HAP-1 (cell line): ENCODE measurements at regions not wholly inside any gene's neighbourhood (a gene's known extent, or its start where the extent isn't known, plus 50 kb on each side); places are given as distances from the start of the nearest gene placed in this dataset.
A peak's percentile ranks its signal among the peaks of the same experiment; 100 is the strongest.

Experiments used
- DNase-seq, 2 experiments: peaks; one replicate each; pipeline ENCODE4 v3.0.0-alpha.2; 2016 to 2020; ENCODE audit warnings: low spot score in 2 of 2
- H3K27me3 ChIP-seq: fragments of 250-450 bp; sonication (Bioruptor Pico); 2 replicates; pipeline ENCODE4 v1.5.1; 2020; ENCODE audit warnings: low read depth, mild to moderate bottlenecking, moderate library complexity
- H3K36me3 ChIP-seq: fragments of 250-450 bp; sonication (Bioruptor Pico); replicated peaks from 2 replicates; pipeline ENCODE4 v1.5.1; 2020; ENCODE audit warnings: mild to moderate bottlenecking
- H3K4me1 ChIP-seq: fragments of 250-450 bp; sonication (Bioruptor Pico); 2 replicates; pipeline ENCODE4 v1.5.1; 2020; ENCODE audit warnings: mild to moderate bottlenecking
- H3K4me3 ChIP-seq: fragments of 250-450 bp; sonication (Bioruptor Pico); 2 replicates; pipeline ENCODE4 v1.5.1; 2020; ENCODE audit warnings: mild to moderate bottlenecking, moderate library complexity
- H3K9me3 ChIP-seq: fragments of 250-450 bp; sonication (Bioruptor Pico); 2 replicates; pipeline ENCODE4 v1.5.1; 2020; ENCODE audit warnings: mild to moderate bottlenecking, moderate library complexity
- in situ Hi-C: fragments of 300-500 bp; cut with MboI; formaldehyde crosslinking; loops from 3 replicates; pipeline ENCODE4 v1.14.3; 2020; ENCODE audit warnings: low sequenced_read_pairs, inconsistent platforms, mixed read lengths

- in situ Hi-C loops, result loop anchor here (5.0 kb wide), 1 partner anchor 54 kb away; no protein-coding TSS in a partner anchor
These were observed 57.0 kb upstream of the LMX1B start for GRCh38 chr9:126556560-126557250.

GRCh38 chr9:126558051-126558665 lies 55.6 kb upstream of the LMX1B start:
- Histone ChIP-seq H3K4me1 (no peaks in the 10 kb centered on the region), H3K9me3 (no peaks in the 10 kb centered on the region), H3K27me3 (peaks cover 41% of the 10 kb centered on the region), H3K4me3 (no peak overlapping the region), H3K36me3 (no peaks in the 10 kb centered on the region)
- peak; percentile 46 to 77 for DNase-seq
- in situ Hi-C loops, result loop anchor here (5.0 kb wide), 1 partner anchor 56 kb away; no protein-coding TSS in a partner anchor

More at GRCh38 chr9:126556560-126557250, 57.0 kb upstream of the LMX1B start:
- H3K4me1 ChIP-seq, result no peaks in the 10 kb centered on the region
- H3K27me3 ChIP-seq, result peaks cover 27% of the 10 kb centered on the region
- H3K36me3 ChIP-seq, result no peaks in the 10 kb centered on the region
- no peaks in the 10 kb centered on the region for H3K9me3 ChIP-seq
- H3K4me3 ChIP-seq, result no peak overlapping the region
- DNase-seq, result no peak

GRCh38 chr9:126559296-126559695 lies 54.4 kb upstream of the LMX1B start:
- in situ Hi-C loops, result loop anchor here (5.0 kb wide), 1 partner anchor 57 kb away; no protein-coding TSS in a partner anchor
- Histone ChIP-seq H3K4me3 (no peak overlapping the region), H3K27me3 (peaks cover 45% of the 10 kb centered on the region), H3K4me1 (no peaks in the 10 kb centered on the region), H3K9me3 (no peaks in the 10 kb centered on the region), H3K36me3 (no peaks in the 10 kb centered on the region)
- no peak for DNase-seq

- peaks cover 52% of the 10 kb centered on the region for H3K27me3 ChIP-seq
- in situ Hi-C loops, result no loop called here
- H3K4me1 ChIP-seq, result no peaks in the 10 kb centered on the region
- H3K9me3 ChIP-seq, result no peaks in the 10 kb centered on the region
- no peak for DNase-seq
- no peaks in the 10 kb centered on the region for H3K36me3 ChIP-seq
- no peak overlapping the region for H3K4me3 ChIP-seq
These were observed 52.1 kb upstream of the LMX1B start for GRCh38 chr9:126561582-126561981.

- Histone ChIP-seq H3K9me3 (no peaks in the 10 kb centered on the region), H3K4me1 (no peaks in the 10 kb centered on the region), H3K36me3 (no peaks in the 10 kb centered on the region), H3K27me3 (peaks cover 66% of the 10 kb centered on the region), H3K4me3 (no peak overlapping the region)
- DNase-seq, result no peak
- in situ Hi-C loops, result no loop called here
These were observed 50.2 kb upstream of the LMX1B start for GRCh38 chr9:126563556-126563955.
